Keratinocyte (primary cell): ENCODE measurements at regions not wholly inside any gene's neighbourhood (a gene's known extent, or its start where the extent isn't known, plus 50 kb on each side); places are given as distances from the start of the nearest gene placed in this dataset.

Source experiments
- DNase-seq: peaks from one replicate; pipeline ENCODE4 v3.0.0-alpha.2; 2011; ENCODE audit warnings: low read depth, missing footprints, low spot score
- FAIRE-seq: peaks from 2 replicates; lab custom pipeline; 2011; peaks lifted over from hg19 to GRCh38; lab: Jason Lieb, UNC
- H2AFZ ChIP-seq: 2 replicates; pipeline ENCODE4 v1.6.0; 2012; ENCODE audit warnings: low read length, control low read depth, inconsistent platforms; ENCODE audit not compliant: control insufficient read depth
- H3K27ac ChIP-seq: 2 replicates; pipeline ENCODE4 v1.5.1; 2011; ENCODE audit warnings: low read length; ENCODE audit not compliant: control insufficient read depth, insufficient read depth
- H3K27me3 ChIP-seq: 3 replicates; pipeline ENCODE4 v1.6.0; 2011; ENCODE audit warnings: low read length; ENCODE audit not compliant: control insufficient read depth, insufficient read depth; ENCODE audit errors: extremely low read depth
- H3K36me3 ChIP-seq, 2 experiments: 2 replicates in 1 of 2; 3 replicates in 1 of 2; pipeline ENCODE4 v1.5.1; 2011; ENCODE audit warnings: low read length in 2 of 2, mild to moderate bottlenecking in 1 of 2; ENCODE audit not compliant: control insufficient read depth in 2 of 2, insufficient read depth in 2 of 2; ENCODE audit errors: extremely low read depth in 1 of 2
- H3K4me1 ChIP-seq: 3 replicates; pipeline ENCODE4 v1.5.1; 2011; ENCODE audit warnings: low read length; ENCODE audit not compliant: control insufficient read depth, insufficient read depth; ENCODE audit errors: extremely low read depth
- H3K4me2 ChIP-seq: 3 replicates; pipeline ENCODE4 v1.6.0; 2011; ENCODE audit warnings: low read depth, low read length; ENCODE audit not compliant: control insufficient read depth, insufficient read depth; ENCODE audit errors: extremely low read depth
- H3K4me3 ChIP-seq, 3 experiments: fragments of 200-600 bp in 1 of 3; sonication (generic) in 1 of 3; 2 replicates in 2 of 3; 3 replicates in 1 of 3; pipeline ENCODE4 v1.5.1; 2011 to 2016; ENCODE audit warnings: low read length in 3 of 3, mild to moderate bottlenecking in 3 of 3, control low read depth in 2 of 3, inconsistent platforms in 1 of 3, low read depth in 1 of 3, mixed read lengths in 1 of 3, mixed run types in 1 of 3, moderate library complexity in 1 of 3; ENCODE audit not compliant: control insufficient read depth in 2 of 3, insufficient read depth in 2 of 3; ENCODE audit errors: extremely low read depth in 1 of 3
- H3K79me2 ChIP-seq: 2 replicates; pipeline ENCODE4 v1.6.0; 2012; ENCODE audit warnings: low read length; ENCODE audit not compliant: control insufficient read depth, insufficient read depth
- H3K9ac ChIP-seq: 3 replicates; pipeline ENCODE4 v1.6.0; 2011; ENCODE audit warnings: low read length; ENCODE audit not compliant: control insufficient read depth, insufficient read depth; ENCODE audit errors: extremely low read depth
- H3K9me1 ChIP-seq: 3 replicates; pipeline ENCODE4 v1.6.0; 2011; ENCODE audit warnings: low read length; ENCODE audit not compliant: control insufficient read depth, insufficient read depth; ENCODE audit errors: extremely low read depth
- H3K9me3 ChIP-seq: 2 replicates; pipeline ENCODE4 v1.5.1; 2012; ENCODE audit warnings: low read depth, low read length; ENCODE audit not compliant: control insufficient read depth
- H4K20me1 ChIP-seq: 3 replicates; pipeline ENCODE4 v1.6.0; 2011; ENCODE audit warnings: low read length; ENCODE audit not compliant: control insufficient read depth, insufficient read depth; ENCODE audit errors: extremely low read depth
- CTCF ChIP-seq, 3 experiments: IDR thresholded peaks in 1 of 3; conservative IDR thresholded peaks in 1 of 3; optimal IDR thresholded peaks in 1 of 3; 2 replicates in 2 of 3; 3 replicates in 1 of 3; pipeline versions ENCODE3 to v1.5.1; 2011; ENCODE audit warnings: low read length in 3 of 3, mild to moderate bottlenecking in 3 of 3, moderate library complexity in 2 of 3, control low read depth in 1 of 3, inconsistent platforms in 1 of 3; ENCODE audit not compliant: insufficient read depth in 2 of 3; ENCODE audit errors: extremely low read depth in 1 of 3
- EZH2 ChIP-seq: IDR thresholded peaks from one replicate; pipeline ENCODE4 v1.6.1; 2012; ENCODE audit warnings: inconsistent platforms, mild to moderate bottlenecking, low read length, moderate library complexity
- dilution Hi-C: fragments of 300-500 bp; cut with MboI; formaldehyde crosslinking; loops from one replicate; pipeline ENCODE4 v1.7.0; 2020; ENCODE audit warnings: low sequenced_read_pairs; ENCODE audit not compliant: extremely low pct_ligation_motif_present

GRCh38 chr18:54734059-54734458 is 94.2 kb upstream of the RAB27B start:
- no peak overlapping the region for H3K27ac ChIP-seq
- no peak overlapping the region for H2AFZ ChIP-seq
- no peaks in the 10 kb centered on the region for H4K20me1 ChIP-seq
- no peaks in the 10 kb centered on the region for H3K27me3 ChIP-seq
- no peak overlapping the region for H3K4me2 ChIP-seq
- TF ChIP-seq CTCF (optimal IDR thresholded peaks at IDR 0.05 in 1 of 3, IDR thresholded peaks at IDR 0.05 in 1 of 3, conservative IDR thresholded peaks at IDR 0.05 in 1 of 3; ENCODE audit: extremely low read depth in 1 of 3, insufficient read depth in 2 of 3, low read length in 3 of 3): no peak
- no peak for TF ChIP-seq EZH2
- H3K9ac ChIP-seq: no peak overlapping the region
- no peaks in the 10 kb centered on the region for H3K9me1 ChIP-seq
- H3K9me3 ChIP-seq: no peaks in the 10 kb centered on the region
- DNase-seq: peak; percentile 52
- H3K36me3 ChIP-seq: no peaks in the 10 kb centered on the region
- no peaks in the 10 kb centered on the region for H3K79me2 ChIP-seq
- peaks cover 10% of the 10 kb centered on the region for H3K4me1 ChIP-seq
- FAIRE-seq: peak; percentile 66
- dilution Hi-C loops: no loop called here
- H3K4me3 ChIP-seq: no peak overlapping the region

- Histone ChIP-seq H3K27me3 (no peaks in the 10 kb centered on the region), H3K27ac (no peak overlapping the region), H3K9ac (no peak overlapping the region), H3K4me1 (peaks cover 20% of the 10 kb centered on the region), H4K20me1 (no peaks in the 10 kb centered on the region), H3K36me3 (no peaks in the 10 kb centered on the region), H3K4me2 (no peak overlapping the region), H3K9me3 (no peaks in the 10 kb centered on the region), H3K4me3 (no peak overlapping the region), H2AFZ (no peak overlapping the region), H3K79me2 (no peaks in the 10 kb centered on the region), H3K9me1 (no peaks in the 10 kb centered on the region)
- TF ChIP-seq CTCF (optimal IDR thresholded peaks at IDR 0.05 in 1 of 3, IDR thresholded peaks at IDR 0.05 in 1 of 3, conservative IDR thresholded peaks at IDR 0.05 in 1 of 3; ENCODE audit: extremely low read depth in 1 of 3, insufficient read depth in 2 of 3, low read length in 3 of 3) (no peak), EZH2 (no peak)
- FAIRE-seq (no peak), DNase-seq (no peak)
- dilution Hi-C loops: no loop called here
Measured at GRCh38 chr18:54736981-54737380, 91.3 kb upstream of the RAB27B start.
